GM12878 (cell line): ENCODE measurements at regions not wholly inside any gene's neighbourhood (a gene's known extent, or its start where the extent isn't known, plus 50 kb on each side); places are given as distances from the start of the nearest gene placed in this dataset.

Source experiments
- IKZF1 ChIP-seq: fragments of 450-650 bp; conservative IDR thresholded peaks from 2 replicates; pipeline ENCODE4 v1.6.1; 2017; ENCODE audit warnings: antibody characterized with exemption, mild to moderate bottlenecking
- POLR2AphosphoS2 ChIP-seq: IDR thresholded peaks from 2 replicates; pipeline ENCODE4 v1.6.1; 2011; ENCODE audit warnings: low read depth, mild to moderate bottlenecking, low read length, improper control_type of control experiment, moderate library complexity
- SP1 ChIP-seq: IDR thresholded peaks from one replicate; pipeline ENCODE4 v1.6.1; 2011; ENCODE audit warnings: low read depth, low read length
- ZNF207 ChIP-seq: fragments of 450-650 bp; IDR thresholded peaks from 2 replicates; pipeline ENCODE4 v1.6.1; 2014; ENCODE audit warnings: antibody characterized with exemption, mild to moderate bottlenecking, borderline replicate concordance
- ZNF592 ChIP-seq: fragments of 450-650 bp; IDR thresholded peaks from 2 replicates; pipeline ENCODE4 v1.6.1; 2017; ENCODE audit warnings: mild to moderate bottlenecking, moderate library complexity
- TF ChIP-seq, protein P1 (sequence below): fragments of 450-650 bp; IDR thresholded peaks from 2 replicates; pipeline ENCODE4 v1.6.1; 2017; ENCODE audit warnings: mild to moderate bottlenecking, low read depth, inconsistent platforms; ENCODE audit not compliant: poor library complexity, severe bottlenecking

DNA sequence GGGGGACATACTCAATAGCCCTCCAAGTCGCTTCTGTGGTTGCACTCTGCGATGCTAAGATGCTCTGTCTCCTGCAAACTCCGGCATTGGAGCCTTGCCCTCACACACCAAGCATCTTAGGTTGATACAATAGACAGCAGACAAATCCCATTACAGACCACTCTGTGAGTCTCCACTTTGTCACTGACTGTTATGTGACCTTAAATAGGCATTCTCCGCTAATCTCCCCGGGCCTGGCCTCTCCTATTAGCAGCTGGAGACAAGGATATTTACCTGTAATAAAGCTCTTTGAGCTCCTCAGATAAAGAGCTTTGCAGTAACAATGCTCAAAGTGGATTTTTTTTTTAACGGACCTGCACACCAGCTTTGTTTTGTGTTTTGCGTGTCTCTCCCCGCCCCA lies 479.7 kb upstream of the TBX3 start (continued):
- TF ChIP-seq ZNF207 (no peak), POLR2AphosphoS2 (no peak), IKZF1 (no peak), SP1 (no peak), ZNF592 (no peak)
- TF ChIP-seq, protein P1, sequence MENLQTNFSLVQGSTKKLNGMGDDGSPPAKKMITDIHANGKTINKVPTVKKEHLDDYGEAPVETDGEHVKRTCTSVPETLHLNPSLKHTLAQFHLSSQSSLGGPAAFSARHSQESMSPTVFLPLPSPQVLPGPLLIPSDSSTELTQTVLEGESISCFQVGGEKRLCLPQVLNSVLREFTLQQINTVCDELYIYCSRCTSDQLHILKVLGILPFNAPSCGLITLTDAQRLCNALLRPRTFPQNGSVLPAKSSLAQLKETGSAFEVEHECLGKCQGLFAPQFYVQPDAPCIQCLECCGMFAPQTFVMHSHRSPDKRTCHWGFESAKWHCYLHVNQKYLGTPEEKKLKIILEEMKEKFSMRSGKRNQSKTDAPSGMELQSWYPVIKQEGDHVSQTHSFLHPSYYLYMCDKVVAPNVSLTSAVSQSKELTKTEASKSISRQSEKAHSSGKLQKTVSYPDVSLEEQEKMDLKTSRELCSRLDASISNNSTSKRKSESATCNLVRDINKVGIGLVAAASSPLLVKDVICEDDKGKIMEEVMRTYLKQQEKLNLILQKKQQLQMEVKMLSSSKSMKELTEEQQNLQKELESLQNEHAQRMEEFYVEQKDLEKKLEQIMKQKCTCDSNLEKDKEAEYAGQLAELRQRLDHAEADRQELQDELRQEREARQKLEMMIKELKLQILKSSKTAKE: no peak
